ENCODE measurements at regions not wholly inside any gene's neighbourhood (a gene's known extent, or its start where the extent isn't known, plus 50 kb on each side); places are given as distances from the start of the nearest gene placed in this dataset.
"Not testable (repeated sequence)": the region's sequence is repeated elsewhere in the genome, so short reads cannot be mapped to it uniquely, and the experiment has no call there.

DNA sequence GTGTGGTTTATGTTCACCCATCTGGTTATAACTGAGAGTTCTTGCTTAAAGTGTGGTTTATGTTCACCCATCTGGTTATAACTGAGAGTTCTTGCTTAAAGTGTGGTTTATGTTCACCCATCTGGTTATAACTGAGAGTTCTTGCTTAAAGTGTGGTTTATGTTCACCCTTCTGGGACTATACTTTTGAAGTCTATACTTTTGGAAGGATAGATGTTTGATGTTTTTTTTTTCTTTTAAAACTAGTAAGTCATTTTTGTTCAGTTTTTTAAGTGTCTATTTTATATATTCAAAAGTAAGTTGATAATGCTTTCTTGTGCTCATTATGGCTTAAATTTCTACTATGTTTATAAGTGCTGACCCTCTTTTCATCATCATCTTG is 155.3 kb downstream of the SYT15 start:
- not testable (repeated sequence) for TF ChIP-seq EZH2 (IDR thresholded peaks at IDR 0.05; ENCODE audit: insufficient read depth, low read length)
- TF ChIP-seq, protein P1, sequence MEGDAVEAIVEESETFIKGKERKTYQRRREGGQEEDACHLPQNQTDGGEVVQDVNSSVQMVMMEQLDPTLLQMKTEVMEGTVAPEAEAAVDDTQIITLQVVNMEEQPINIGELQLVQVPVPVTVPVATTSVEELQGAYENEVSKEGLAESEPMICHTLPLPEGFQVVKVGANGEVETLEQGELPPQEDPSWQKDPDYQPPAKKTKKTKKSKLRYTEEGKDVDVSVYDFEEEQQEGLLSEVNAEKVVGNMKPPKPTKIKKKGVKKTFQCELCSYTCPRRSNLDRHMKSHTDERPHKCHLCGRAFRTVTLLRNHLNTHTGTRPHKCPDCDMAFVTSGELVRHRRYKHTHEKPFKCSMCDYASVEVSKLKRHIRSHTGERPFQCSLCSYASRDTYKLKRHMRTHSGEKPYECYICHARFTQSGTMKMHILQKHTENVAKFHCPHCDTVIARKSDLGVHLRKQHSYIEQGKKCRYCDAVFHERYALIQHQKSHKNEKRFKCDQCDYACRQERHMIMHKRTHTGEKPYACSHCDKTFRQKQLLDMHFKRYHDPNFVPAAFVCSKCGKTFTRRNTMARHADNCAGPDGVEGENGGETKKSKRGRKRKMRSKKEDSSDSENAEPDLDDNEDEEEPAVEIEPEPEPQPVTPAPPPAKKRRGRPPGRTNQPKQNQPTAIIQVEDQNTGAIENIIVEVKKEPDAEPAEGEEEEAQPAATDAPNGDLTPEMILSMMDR (IDR thresholded peaks at IDR 0.05; ENCODE audit: insufficient read depth, low read depth, low read length): not testable (repeated sequence)

Data from astrocyte (in vitro differentiated cells and primary cell).